ENCODE measurements at regions not wholly inside any gene's neighbourhood (a gene's known extent, or its start where the extent isn't known, plus 50 kb on each side); places are given as distances from the start of the nearest gene placed in this dataset.

GRCh38 chr6:147717991-147718390 is 209.5 kb downstream of the SAMD5 start:
- H3K27ac ChIP-seq = no peak overlapping the region
- in situ Hi-C loops (cut with HindIII; ENCODE audit: low pct_ligation_motif_present, low sequenced_read_pairs) = no loop called here
- H3K36me3 ChIP-seq (replicated peaks) = no peaks in the 10 kb centered on the region
- no peak for DNase-seq
- H3K4me3 ChIP-seq (ENCODE audit: low read depth, low read length) = no peak overlapping the region
- H3K27me3 ChIP-seq (replicated peaks) = no peaks in the 10 kb centered on the region
- TF ChIP-seq CTCF (IDR thresholded peaks at IDR 0.05; ENCODE audit: low read depth, low read length, missing control alignments) = no peak

DNA sequence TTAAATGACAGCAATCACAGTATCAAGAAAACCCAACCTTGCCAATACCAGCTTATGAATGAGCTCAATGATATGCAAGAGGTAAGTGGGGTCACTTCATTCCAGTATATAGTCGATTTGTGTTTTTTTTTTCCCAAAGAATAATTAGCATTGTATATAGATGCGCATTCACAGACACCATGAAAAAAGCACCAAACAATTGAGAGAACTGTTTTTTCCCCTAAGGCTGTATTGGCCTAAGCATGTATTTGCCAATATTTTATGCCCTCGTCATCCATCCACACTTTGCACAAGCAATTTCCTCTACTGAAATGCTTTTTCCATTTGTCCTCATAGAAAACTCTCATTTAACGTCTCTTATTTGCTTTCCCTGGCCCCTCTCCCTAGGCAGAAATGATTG is 213.7 kb downstream of the SAMD5 start:
- Histone ChIP-seq H3K36me3 (replicated peaks) (no peaks in the 10 kb centered on the region), H3K27ac (no peak overlapping the region), H3K4me3 (ENCODE audit: low read depth, low read length) (no peak overlapping the region), H3K27me3 (replicated peaks) (no peaks in the 10 kb centered on the region)
- TF ChIP-seq CTCF (IDR thresholded peaks at IDR 0.05; ENCODE audit: low read depth, low read length, missing control alignments) = no peak
- in situ Hi-C loops (cut with HindIII; ENCODE audit: low pct_ligation_motif_present, low sequenced_read_pairs) = no loop called here
- DNase-seq = no peak

DNA sequence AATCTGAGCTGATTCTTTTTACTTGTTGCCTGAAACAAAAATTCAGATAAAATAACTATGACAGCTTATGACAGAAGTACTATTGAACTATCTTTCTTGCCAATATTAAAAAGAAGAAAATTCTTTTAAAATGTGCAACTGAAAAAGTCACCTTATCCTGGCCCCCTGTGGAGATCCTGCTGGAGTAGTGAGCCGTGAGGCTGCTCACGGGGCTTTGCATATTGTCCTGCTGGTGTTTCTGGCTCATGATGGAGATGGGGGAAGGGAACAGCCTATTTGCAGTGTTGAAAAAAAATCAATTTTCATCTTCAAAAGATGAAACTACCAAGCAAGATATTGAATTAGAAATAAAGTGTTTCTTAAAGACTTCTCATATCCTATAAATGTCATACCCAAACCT is 216.0 kb downstream of the SAMD5 start:
- no peak overlapping the region for H3K27ac ChIP-seq
- in situ Hi-C loops (cut with HindIII; ENCODE audit: low pct_ligation_motif_present, low sequenced_read_pairs) = no loop called here
- TF ChIP-seq CTCF (IDR thresholded peaks at IDR 0.05; ENCODE audit: low read depth, low read length, missing control alignments) = no peak
- no peaks in the 10 kb centered on the region for H3K27me3 ChIP-seq (replicated peaks)
- DNase-seq = no peak
- H3K4me3 ChIP-seq (ENCODE audit: low read depth, low read length) = no peak overlapping the region
- no peaks in the 10 kb centered on the region for H3K36me3 ChIP-seq (replicated peaks)

DNA sequence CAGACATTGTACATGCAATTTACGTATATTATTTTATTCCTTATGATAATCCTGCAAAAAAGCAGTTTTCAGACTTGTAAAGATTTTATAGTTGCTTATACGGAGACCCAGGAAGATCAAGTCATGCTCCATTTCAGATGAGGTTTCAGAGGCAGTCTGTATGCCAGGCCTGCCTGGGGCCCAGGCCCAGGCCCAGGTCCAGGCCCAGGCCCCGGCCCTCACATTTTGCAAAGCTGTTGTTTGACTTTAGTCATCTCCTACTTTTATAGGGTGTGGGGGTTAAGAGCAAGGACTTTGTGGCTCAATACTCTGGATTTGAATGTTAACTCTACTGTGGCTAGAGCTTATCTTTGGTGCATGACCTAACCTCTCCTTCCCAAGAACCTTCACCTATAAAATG is 217.9 kb downstream of the SAMD5 start:
- DNase-seq = no peak
- Histone ChIP-seq H3K4me3 (ENCODE audit: low read depth, low read length) (no peak overlapping the region), H3K36me3 (replicated peaks) (no peaks in the 10 kb centered on the region), H3K27me3 (replicated peaks) (no peaks in the 10 kb centered on the region), H3K27ac (no peak overlapping the region)
- no peak for TF ChIP-seq CTCF (IDR thresholded peaks at IDR 0.05; ENCODE audit: low read depth, low read length, missing control alignments)
- in situ Hi-C loops (cut with HindIII; ENCODE audit: low pct_ligation_motif_present, low sequenced_read_pairs) = no loop called here

- Histone ChIP-seq H3K36me3 (replicated peaks) (no peaks in the 10 kb centered on the region), H3K27me3 (replicated peaks) (no peaks in the 10 kb centered on the region), H3K4me3 (ENCODE audit: low read depth, low read length) (no peak overlapping the region), H3K27ac (no peak overlapping the region)
- no peak for TF ChIP-seq CTCF (IDR thresholded peaks at IDR 0.05; ENCODE audit: low read depth, low read length, missing control alignments)
- in situ Hi-C loops (cut with HindIII; ENCODE audit: low pct_ligation_motif_present, low sequenced_read_pairs) = no loop called here
- DNase-seq = no peak
These were observed 220.4 kb downstream of the SAMD5 start for GRCh38 chr6:147728903-147729302.

DNA sequence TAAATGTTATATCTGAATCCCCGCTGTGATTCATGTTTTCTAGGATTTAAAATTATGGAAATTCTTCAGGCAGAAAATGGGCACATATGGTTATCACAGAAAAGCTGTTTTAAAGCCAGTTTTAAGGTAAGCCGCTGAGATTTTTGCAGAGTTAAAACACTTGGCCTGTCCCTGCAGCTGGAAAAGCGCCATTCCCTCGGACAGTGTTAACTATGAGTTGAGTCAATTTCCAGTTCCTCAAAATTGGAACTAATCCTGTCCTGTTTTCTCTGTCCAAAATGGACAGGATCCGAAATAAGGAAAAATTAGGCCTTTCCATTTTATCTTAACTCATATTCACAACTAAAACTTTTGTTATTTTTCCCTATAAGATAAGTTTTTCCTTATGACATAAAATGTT is 225.2 kb downstream of the SAMD5 start:
- DNase-seq = no peak
- in situ Hi-C loops (cut with HindIII; ENCODE audit: low pct_ligation_motif_present, low sequenced_read_pairs) = no loop called here
- Histone ChIP-seq H3K36me3 (replicated peaks) (no peaks in the 10 kb centered on the region), H3K27ac (no peak overlapping the region), H3K27me3 (replicated peaks) (no peaks in the 10 kb centered on the region), H3K4me3 (ENCODE audit: low read depth, low read length) (no peak overlapping the region)
- TF ChIP-seq CTCF (IDR thresholded peaks at IDR 0.05; ENCODE audit: low read depth, low read length, missing control alignments) = no peak

All from brain microvascular endothelial cell (primary cell).